SK-N-SH (cell line): ENCODE measurements at regions not wholly inside any gene's neighbourhood (a gene's known extent, or its start where the extent isn't known, plus 50 kb on each side); places are given as distances from the start of the nearest gene placed in this dataset.

Experiments
- EP300 ChIP-seq, 2 experiments: IDR thresholded peaks; 2 replicates each; pipeline versions ENCODE4 v1.4.0 to v1.6.1; 2012; ENCODE audit warnings: borderline replicate concordance in 1 of 2, low read depth in 1 of 2, low read length in 1 of 2
- MAX ChIP-seq: IDR thresholded peaks from 2 replicates; pipeline ENCODE4 v1.4.0; 2012; ENCODE audit warnings: low read depth
- POLR2AphosphoS5 ChIP-seq: IDR thresholded peaks from 2 replicates; pipeline ENCODE4 v1.6.1; 2012; ENCODE audit warnings: low read depth, low read length
- RAD21 ChIP-seq: IDR thresholded peaks from 2 replicates; pipeline ENCODE4 v1.6.1; 2012; ENCODE audit warnings: mild to moderate bottlenecking, low read length
- RCOR1 ChIP-seq: fragments of 150-350 bp; IDR thresholded peaks from 2 replicates; pipeline ENCODE4 v1.6.1; 2017; ENCODE audit warnings: antibody characterized with exemption, low read length
- TAF1 ChIP-seq: IDR thresholded peaks from 2 replicates; pipeline ENCODE4 v1.6.1; 2012; ENCODE audit warnings: low read depth, mild to moderate bottlenecking, low read length, moderate library complexity, borderline replicate concordance
- YY1 ChIP-seq: IDR thresholded peaks from 2 replicates; pipeline ENCODE4 v1.4.0; 2012; ENCODE audit warnings: low read depth, mild to moderate bottlenecking
- TF ChIP-seq, protein P1 (sequence below): IDR thresholded peaks from 2 replicates; pipeline ENCODE4 v1.6.1; 2012; ENCODE audit warnings: mild to moderate bottlenecking, low read depth, low read length, moderate library complexity
- TF ChIP-seq, protein P2 (sequence below): fragments of 200-600 bp; sonication (generic); IDR thresholded peaks from 2 replicates; pipeline ENCODE4 v1.6.1; 2017; ENCODE audit warnings: antibody characterized with exemption, mild to moderate bottlenecking, moderate library complexity
- TF ChIP-seq, protein P3 (sequence below): IDR thresholded peaks from 2 replicates; pipeline ENCODE4 v1.4.0; 2012; ENCODE audit warnings: low read depth, borderline replicate concordance

GRCh38 chr12:107320929-107321631, 227.7 kb upstream of the CRY1 start:
- TF ChIP-seq, protein P1, sequence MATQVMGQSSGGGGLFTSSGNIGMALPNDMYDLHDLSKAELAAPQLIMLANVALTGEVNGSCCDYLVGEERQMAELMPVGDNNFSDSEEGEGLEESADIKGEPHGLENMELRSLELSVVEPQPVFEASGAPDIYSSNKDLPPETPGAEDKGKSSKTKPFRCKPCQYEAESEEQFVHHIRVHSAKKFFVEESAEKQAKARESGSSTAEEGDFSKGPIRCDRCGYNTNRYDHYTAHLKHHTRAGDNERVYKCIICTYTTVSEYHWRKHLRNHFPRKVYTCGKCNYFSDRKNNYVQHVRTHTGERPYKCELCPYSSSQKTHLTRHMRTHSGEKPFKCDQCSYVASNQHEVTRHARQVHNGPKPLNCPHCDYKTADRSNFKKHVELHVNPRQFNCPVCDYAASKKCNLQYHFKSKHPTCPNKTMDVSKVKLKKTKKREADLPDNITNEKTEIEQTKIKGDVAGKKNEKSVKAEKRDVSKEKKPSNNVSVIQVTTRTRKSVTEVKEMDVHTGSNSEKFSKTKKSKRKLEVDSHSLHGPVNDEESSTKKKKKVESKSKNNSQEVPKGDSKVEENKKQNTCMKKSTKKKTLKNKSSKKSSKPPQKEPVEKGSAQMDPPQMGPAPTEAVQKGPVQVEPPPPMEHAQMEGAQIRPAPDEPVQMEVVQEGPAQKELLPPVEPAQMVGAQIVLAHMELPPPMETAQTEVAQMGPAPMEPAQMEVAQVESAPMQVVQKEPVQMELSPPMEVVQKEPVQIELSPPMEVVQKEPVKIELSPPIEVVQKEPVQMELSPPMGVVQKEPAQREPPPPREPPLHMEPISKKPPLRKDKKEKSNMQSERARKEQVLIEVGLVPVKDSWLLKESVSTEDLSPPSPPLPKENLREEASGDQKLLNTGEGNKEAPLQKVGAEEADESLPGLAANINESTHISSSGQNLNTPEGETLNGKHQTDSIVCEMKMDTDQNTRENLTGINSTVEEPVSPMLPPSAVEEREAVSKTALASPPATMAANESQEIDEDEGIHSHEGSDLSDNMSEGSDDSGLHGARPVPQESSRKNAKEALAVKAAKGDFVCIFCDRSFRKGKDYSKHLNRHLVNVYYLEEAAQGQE: no peak
- TF ChIP-seq MAX: no peak
- TF ChIP-seq TAF1: no peak
- TF ChIP-seq, protein P2, sequence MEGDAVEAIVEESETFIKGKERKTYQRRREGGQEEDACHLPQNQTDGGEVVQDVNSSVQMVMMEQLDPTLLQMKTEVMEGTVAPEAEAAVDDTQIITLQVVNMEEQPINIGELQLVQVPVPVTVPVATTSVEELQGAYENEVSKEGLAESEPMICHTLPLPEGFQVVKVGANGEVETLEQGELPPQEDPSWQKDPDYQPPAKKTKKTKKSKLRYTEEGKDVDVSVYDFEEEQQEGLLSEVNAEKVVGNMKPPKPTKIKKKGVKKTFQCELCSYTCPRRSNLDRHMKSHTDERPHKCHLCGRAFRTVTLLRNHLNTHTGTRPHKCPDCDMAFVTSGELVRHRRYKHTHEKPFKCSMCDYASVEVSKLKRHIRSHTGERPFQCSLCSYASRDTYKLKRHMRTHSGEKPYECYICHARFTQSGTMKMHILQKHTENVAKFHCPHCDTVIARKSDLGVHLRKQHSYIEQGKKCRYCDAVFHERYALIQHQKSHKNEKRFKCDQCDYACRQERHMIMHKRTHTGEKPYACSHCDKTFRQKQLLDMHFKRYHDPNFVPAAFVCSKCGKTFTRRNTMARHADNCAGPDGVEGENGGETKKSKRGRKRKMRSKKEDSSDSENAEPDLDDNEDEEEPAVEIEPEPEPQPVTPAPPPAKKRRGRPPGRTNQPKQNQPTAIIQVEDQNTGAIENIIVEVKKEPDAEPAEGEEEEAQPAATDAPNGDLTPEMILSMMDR: no peak
- TF ChIP-seq, protein P3, sequence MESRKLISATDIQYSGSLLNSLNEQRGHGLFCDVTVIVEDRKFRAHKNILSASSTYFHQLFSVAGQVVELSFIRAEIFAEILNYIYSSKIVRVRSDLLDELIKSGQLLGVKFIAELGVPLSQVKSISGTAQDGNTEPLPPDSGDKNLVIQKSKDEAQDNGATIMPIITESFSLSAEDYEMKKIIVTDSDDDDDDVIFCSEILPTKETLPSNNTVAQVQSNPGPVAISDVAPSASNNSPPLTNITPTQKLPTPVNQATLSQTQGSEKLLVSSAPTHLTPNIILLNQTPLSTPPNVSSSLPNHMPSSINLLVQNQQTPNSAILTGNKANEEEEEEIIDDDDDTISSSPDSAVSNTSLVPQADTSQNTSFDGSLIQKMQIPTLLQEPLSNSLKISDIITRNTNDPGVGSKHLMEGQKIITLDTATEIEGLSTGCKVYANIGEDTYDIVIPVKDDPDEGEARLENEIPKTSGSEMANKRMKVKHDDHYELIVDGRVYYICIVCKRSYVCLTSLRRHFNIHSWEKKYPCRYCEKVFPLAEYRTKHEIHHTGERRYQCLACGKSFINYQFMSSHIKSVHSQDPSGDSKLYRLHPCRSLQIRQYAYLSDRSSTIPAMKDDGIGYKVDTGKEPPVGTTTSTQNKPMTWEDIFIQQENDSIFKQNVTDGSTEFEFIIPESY: no peak
- TF ChIP-seq RAD21: no peak; the same call in 1 of the 2 replicates
- TF ChIP-seq POLR2AphosphoS5: no peak
- TF ChIP-seq RCOR1: no peak
- TF ChIP-seq EP300 (IDR thresholded peaks at IDR 0.05; ENCODE audit: borderline replicate concordance in 1 of 2, low read depth in 1 of 2, low read length in 1 of 2): no peak
- no peak for TF ChIP-seq YY1
